ENCODE measurements at regions not wholly inside any gene's neighbourhood (a gene's known extent, or its start where the extent isn't known, plus 50 kb on each side); places are given as distances from the start of the nearest gene placed in this dataset.
"Not testable (repeated sequence)": the region's sequence is repeated elsewhere in the genome, so short reads cannot be mapped to it uniquely, and the experiment has no call there.

- no peak overlapping the region for H3K27ac ChIP-seq (ENCODE audit: low read depth, low read length)
- no peaks in the 10 kb centered on the region for H3K9me3 ChIP-seq (ENCODE audit: insufficient read depth, low read length)
- H3K9me2 ChIP-seq (replicated peaks; ENCODE audit: insufficient read depth, low read length): no peaks in the 10 kb centered on the region
- TF ChIP-seq CTCF (IDR thresholded peaks at IDR 0.05; ENCODE audit: insufficient read depth, low read length, poor library complexity, severe bottlenecking) (no peak), EZH2phosphoT487 (conservative IDR thresholded peaks at IDR 0.05; ENCODE audit: low read length) (no peak)
- H3F3A ChIP-seq (ENCODE audit: insufficient read depth): no peaks in the 10 kb centered on the region
- no peaks in the 10 kb centered on the region for H3K36me3 ChIP-seq (ENCODE audit: low read length)
- no peak overlapping the region for H3K4me2 ChIP-seq (ENCODE audit: low read depth, low read length, poor library complexity, severe bottlenecking)
- no peaks in the 10 kb centered on the region for H4K20me1 ChIP-seq (ENCODE audit: low read depth, low read length)
- H3K79me2 ChIP-seq (ENCODE audit: insufficient read depth, low read length): no peaks in the 10 kb centered on the region
- no peaks in the 10 kb centered on the region for H3K27me3 ChIP-seq (ENCODE audit: low read length)
- H3K9ac ChIP-seq (ENCODE audit: low read length): no peak overlapping the region
- H2AFZ ChIP-seq (ENCODE audit: low read depth, low read length, severe bottlenecking): no peak overlapping the region
- H3K4me3 ChIP-seq (ENCODE audit: insufficient read depth, low read length, poor library complexity, severe bottlenecking): no peak overlapping the region
Observed at GRCh38 chr17:77560381-77560780, 398.1 kb upstream of the TNRC6C start.

GRCh38 chr17:77560841-77561240 is 397.7 kb upstream of the TNRC6C start:
- Histone ChIP-seq H3K79me2 (ENCODE audit: insufficient read depth, low read length) (no peaks in the 10 kb centered on the region), H3K9me3 (ENCODE audit: insufficient read depth, low read length) (no peaks in the 10 kb centered on the region), H3K4me2 (ENCODE audit: low read depth, low read length, poor library complexity, severe bottlenecking) (no peak overlapping the region), H3K9me2 (replicated peaks; ENCODE audit: insufficient read depth, low read length) (no peaks in the 10 kb centered on the region), H3K27ac (ENCODE audit: low read depth, low read length) (no peak overlapping the region), H3K9ac (ENCODE audit: low read length) (no peak overlapping the region), H4K20me1 (ENCODE audit: low read depth, low read length) (no peaks in the 10 kb centered on the region), H3K4me3 (ENCODE audit: insufficient read depth, low read length, poor library complexity, severe bottlenecking) (no peak overlapping the region), H3K36me3 (ENCODE audit: low read length) (no peaks in the 10 kb centered on the region), H3F3A (ENCODE audit: insufficient read depth) (no peaks in the 10 kb centered on the region), H3K27me3 (ENCODE audit: low read length) (no peaks in the 10 kb centered on the region), H2AFZ (ENCODE audit: low read depth, low read length, severe bottlenecking) (no peak overlapping the region)
- TF ChIP-seq EZH2phosphoT487 (conservative IDR thresholded peaks at IDR 0.05; ENCODE audit: low read length) (no peak), CTCF (IDR thresholded peaks at IDR 0.05; ENCODE audit: insufficient read depth, low read length, poor library complexity, severe bottlenecking) (no peak)

- H4K20me1 ChIP-seq (ENCODE audit: low read depth, low read length); H3K9me2 ChIP-seq (replicated peaks; ENCODE audit: insufficient read depth, low read length); H3K27me3 ChIP-seq (ENCODE audit: low read length); H3F3A ChIP-seq (ENCODE audit: insufficient read depth); H3K9ac ChIP-seq (ENCODE audit: low read length); H3K36me3 ChIP-seq (ENCODE audit: low read length); H3K9me3 ChIP-seq (ENCODE audit: insufficient read depth, low read length); H3K79me2 ChIP-seq (ENCODE audit: insufficient read depth, low read length); H2AFZ ChIP-seq (ENCODE audit: low read depth, low read length, severe bottlenecking); H3K27ac ChIP-seq (ENCODE audit: low read depth, low read length); H3K4me2 ChIP-seq (ENCODE audit: low read depth, low read length, poor library complexity, severe bottlenecking); H3K4me3 ChIP-seq (ENCODE audit: insufficient read depth, low read length, poor library complexity, severe bottlenecking): not testable (repeated sequence)
Observed at GRCh38 chr17:77562361-77562760, 396.1 kb upstream of the TNRC6C start.

GRCh38 chr17:77563439-77564102 is 394.9 kb upstream of the TNRC6C start:
- H2AFZ ChIP-seq (ENCODE audit: low read depth, low read length, severe bottlenecking): no peak overlapping the region
- TF ChIP-seq EZH2phosphoT487 (conservative IDR thresholded peaks at IDR 0.05; ENCODE audit: low read length) (no peak), CTCF (IDR thresholded peaks at IDR 0.05; ENCODE audit: insufficient read depth, low read length, poor library complexity, severe bottlenecking) (no peak)
- H4K20me1 ChIP-seq (ENCODE audit: low read depth, low read length): no peaks in the 10 kb centered on the region
- no peaks in the 10 kb centered on the region for H3K9me2 ChIP-seq (replicated peaks; ENCODE audit: insufficient read depth, low read length)
- no peak overlapping the region for H3K4me3 ChIP-seq (ENCODE audit: insufficient read depth, low read length, poor library complexity, severe bottlenecking)
- H3K4me2 ChIP-seq (ENCODE audit: low read depth, low read length, poor library complexity, severe bottlenecking): no peak overlapping the region
- H3K79me2 ChIP-seq (ENCODE audit: insufficient read depth, low read length): no peaks in the 10 kb centered on the region
- H3K9ac ChIP-seq (ENCODE audit: low read length): no peak overlapping the region
- no peaks in the 10 kb centered on the region for H3K36me3 ChIP-seq (ENCODE audit: low read length)
- no peak overlapping the region for H3K27ac ChIP-seq (ENCODE audit: low read depth, low read length)
- H3F3A ChIP-seq (ENCODE audit: insufficient read depth): no peaks in the 10 kb centered on the region
- no peaks in the 10 kb centered on the region for H3K9me3 ChIP-seq (ENCODE audit: insufficient read depth, low read length)
- H3K27me3 ChIP-seq (ENCODE audit: low read length): no peaks in the 10 kb centered on the region
